ENCODE measurements at regions not wholly inside any gene's neighbourhood (a gene's known extent, or its start where the extent isn't known, plus 50 kb on each side); places are given as distances from the start of the nearest gene placed in this dataset.

- POLR2A ChIA-PET, result no interaction called here
- no peak overlapping the region for H3K4me3 ChIP-seq (ENCODE audit: low read length)
These were observed 111.7 kb upstream of the PDHA2 start for GRCh38 chr4:95728145-95728544.

GRCh38 chr4:95715830-95716229 lies 124.1 kb upstream of the PDHA2 start:
- DNase-seq (no peak), ATAC-seq (no peak)
- H3K36me3 Mint-ChIP-seq, result no peaks in the 10 kb centered on the region
- no peaks in the 10 kb centered on the region for H3K36me3 ChIP-seq (ENCODE audit: control insufficient read depth in 2 of 3, insufficient read depth in 3 of 3, low read length in 3 of 3)
- no peak overlapping the region for H3K4me3 Mint-ChIP-seq
- no peak overlapping the region for H3K27ac ChIP-seq (ENCODE audit: low read depth, low read length)
- no peaks in the 10 kb centered on the region for H3K4me1 ChIP-seq (ENCODE audit: control insufficient read depth in 2 of 2, insufficient read depth in 2 of 2, low read length in 2 of 2)
- intact Hi-C loops (cut with micrococcal nuclease), result no loop called here
- H3K4me3 ChIP-seq (ENCODE audit: low read length), result no peak overlapping the region
- ChIA-PET POLR2A (no interaction called here), CTCF (no interaction called here)
- H3K27me3 Mint-ChIP-seq, result peaks cover 0 to 4% (median 0%) of the 10 kb centered on the region in 5 donors
- no peak overlapping the region for H3K27ac Mint-ChIP-seq
- H3K4me1 Mint-ChIP-seq, result no peaks in the 10 kb centered on the region
- no peaks in the 10 kb centered on the region for H3K9me3 ChIP-seq (ENCODE audit: control insufficient read depth in 2 of 3, low read length in 3 of 3)
- H3K9me3 Mint-ChIP-seq, result peaks cover 0 to 19% (median 3%) of the 10 kb centered on the region in 11 donors
- H3K27me3 ChIP-seq (ENCODE audit: control insufficient read depth in 2 of 2, insufficient read depth in 2 of 2, low read length in 2 of 2), result no peaks in the 10 kb centered on the region

More at GRCh38 chr4:95728145-95728544, 111.7 kb upstream of the PDHA2 start:
- Mint-ChIP-seq H3K27me3 (no peaks in the 10 kb centered on the region), H3K9me3 (peaks cover 0 to 2% (median 0%) of the 10 kb centered on the region in 11 donors), H3K27ac (no peak overlapping the region), H3K4me1 (no peaks in the 10 kb centered on the region), H3K36me3 (no peaks in the 10 kb centered on the region), H3K4me3 (no peak overlapping the region)
- CTCF ChIA-PET, result no interaction called here
- Histone ChIP-seq H3K36me3 (ENCODE audit: control insufficient read depth in 2 of 3, insufficient read depth in 3 of 3, low read length in 3 of 3) (no peaks in the 10 kb centered on the region), H3K27me3 (ENCODE audit: control insufficient read depth in 2 of 2, insufficient read depth in 2 of 2, low read length in 2 of 2) (no peaks in the 10 kb centered on the region), H3K27ac (ENCODE audit: low read depth, low read length) (no peak overlapping the region), H3K4me1 (ENCODE audit: control insufficient read depth in 2 of 2, insufficient read depth in 2 of 2, low read length in 2 of 2) (no peaks in the 10 kb centered on the region), H3K9me3 (ENCODE audit: control insufficient read depth in 2 of 3, low read length in 3 of 3) (no peaks in the 10 kb centered on the region)
- intact Hi-C loops (cut with micrococcal nuclease), result no loop called here
- DNase-seq, result no peak
- ATAC-seq, result no peak

GRCh38 chr4:95714571-95714970 lies 125.3 kb upstream of the PDHA2 start:
- ATAC-seq (no peak), DNase-seq (no peak)
- no peaks in the 10 kb centered on the region for H3K9me3 ChIP-seq (ENCODE audit: control insufficient read depth in 2 of 3, low read length in 3 of 3)
- ChIA-PET POLR2A (no interaction called here), CTCF (no interaction called here)
- intact Hi-C loops (cut with micrococcal nuclease), result no loop called here
- H3K27me3 ChIP-seq (ENCODE audit: control insufficient read depth in 2 of 2, insufficient read depth in 2 of 2, low read length in 2 of 2), result no peaks in the 10 kb centered on the region
- Mint-ChIP-seq H3K4me3 (no peak overlapping the region), H3K27ac (no peak overlapping the region), H3K4me1 (no peaks in the 10 kb centered on the region), H3K36me3 (no peaks in the 10 kb centered on the region), H3K9me3 (peaks cover 0 to 19% (median 3%) of the 10 kb centered on the region in 11 donors), H3K27me3 (peaks cover 0 to 4% (median 0%) of the 10 kb centered on the region in 5 donors)
- no peak overlapping the region for H3K4me3 ChIP-seq (ENCODE audit: low read length)
- H3K4me1 ChIP-seq (ENCODE audit: control insufficient read depth in 2 of 2, insufficient read depth in 2 of 2, low read length in 2 of 2), result no peaks in the 10 kb centered on the region
- H3K27ac ChIP-seq (ENCODE audit: low read depth, low read length), result no peak overlapping the region
- H3K36me3 ChIP-seq (ENCODE audit: control insufficient read depth in 2 of 3, insufficient read depth in 3 of 3, low read length in 3 of 3), result no peaks in the 10 kb centered on the region

GRCh38 chr4:95705323-95705722 lies 134.6 kb upstream of the PDHA2 start:
- Mint-ChIP-seq H3K4me1 (no peaks in the 10 kb centered on the region), H3K27me3 (no peaks in the 10 kb centered on the region), H3K36me3 (no peaks in the 10 kb centered on the region), H3K4me3 (no peak overlapping the region), H3K9me3 (peaks cover 0 to 7% (median 5%) of the 10 kb centered on the region in 11 donors), H3K27ac (no peak overlapping the region)
- Histone ChIP-seq H3K9me3 (ENCODE audit: control insufficient read depth in 2 of 3, low read length in 3 of 3) (no peaks in the 10 kb centered on the region), H3K4me1 (ENCODE audit: control insufficient read depth in 2 of 2, insufficient read depth in 2 of 2, low read length in 2 of 2) (no peaks in the 10 kb centered on the region), H3K36me3 (ENCODE audit: control insufficient read depth in 2 of 3, insufficient read depth in 3 of 3, low read length in 3 of 3) (no peaks in the 10 kb centered on the region), H3K27me3 (ENCODE audit: control insufficient read depth in 2 of 2, insufficient read depth in 2 of 2, low read length in 2 of 2) (no peaks in the 10 kb centered on the region), H3K4me3 (ENCODE audit: low read length) (no peak overlapping the region), H3K27ac (ENCODE audit: low read depth, low read length) (no peak overlapping the region)
- DNase-seq (no peak), ATAC-seq (no peak)
- CTCF ChIA-PET, result no interaction called here
- POLR2A ChIA-PET, result no interaction called here
- intact Hi-C loops (cut with micrococcal nuclease), result no loop called here

- Histone ChIP-seq H3K27ac (ENCODE audit: low read depth, low read length) (no peak overlapping the region), H3K36me3 (ENCODE audit: control insufficient read depth in 2 of 3, insufficient read depth in 3 of 3, low read length in 3 of 3) (no peaks in the 10 kb centered on the region), H3K9me3 (ENCODE audit: control insufficient read depth in 2 of 3, low read length in 3 of 3) (no peaks in the 10 kb centered on the region), H3K27me3 (ENCODE audit: control insufficient read depth in 2 of 2, insufficient read depth in 2 of 2, low read length in 2 of 2) (no peaks in the 10 kb centered on the region), H3K4me3 (ENCODE audit: low read length) (no peak overlapping the region), H3K4me1 (ENCODE audit: control insufficient read depth in 2 of 2, insufficient read depth in 2 of 2, low read length in 2 of 2) (no peaks in the 10 kb centered on the region)
- Mint-ChIP-seq H3K27me3 (no peaks in the 10 kb centered on the region), H3K4me1 (no peaks in the 10 kb centered on the region), H3K4me3 (no peak overlapping the region), H3K27ac (no peak overlapping the region), H3K9me3 (peaks cover 0 to 7% (median 5%) of the 10 kb centered on the region in 11 donors), H3K36me3 (no peaks in the 10 kb centered on the region)
- no peak for ATAC-seq
- intact Hi-C loops (cut with micrococcal nuclease), result no loop called here
- POLR2A ChIA-PET, result no interaction called here
- DNase-seq, result no peak
- CTCF ChIA-PET, result no interaction called here
These were observed 138.3 kb upstream of the PDHA2 start for GRCh38 chr4:95701500-95702170.

GRCh38 chr4:95694411-95694810 lies 145.5 kb upstream of the PDHA2 start:
- no peaks in the 10 kb centered on the region for H3K4me1 Mint-ChIP-seq
- Histone ChIP-seq H3K36me3 (ENCODE audit: control insufficient read depth in 2 of 3, insufficient read depth in 3 of 3, low read length in 3 of 3) (no peaks in the 10 kb centered on the region), H3K4me1 (ENCODE audit: control insufficient read depth in 2 of 2, insufficient read depth in 2 of 2, low read length in 2 of 2) (no peaks in the 10 kb centered on the region), H3K9me3 (ENCODE audit: control insufficient read depth in 2 of 3, low read length in 3 of 3) (no peaks in the 10 kb centered on the region), H3K4me3 (ENCODE audit: low read length) (no peak overlapping the region), H3K27ac (ENCODE audit: low read depth, low read length) (no peak overlapping the region), H3K27me3 (ENCODE audit: control insufficient read depth in 2 of 2, insufficient read depth in 2 of 2, low read length in 2 of 2) (no peaks in the 10 kb centered on the region)
- CTCF ChIA-PET, result no interaction called here
- no peak overlapping the region for H3K4me3 Mint-ChIP-seq
- no peak for DNase-seq
- no peaks in the 10 kb centered on the region for H3K36me3 Mint-ChIP-seq
- H3K9me3 Mint-ChIP-seq, result peaks cover 0 to 9% (median 0%) of the 10 kb centered on the region in 11 donors
- H3K27ac Mint-ChIP-seq, result no peak overlapping the region
- intact Hi-C loops (cut with micrococcal nuclease), result no loop called here
- ATAC-seq, result no peak
- H3K27me3 Mint-ChIP-seq, result no peaks in the 10 kb centered on the region
- POLR2A ChIA-PET, result no interaction called here

GRCh38 chr4:95693594-95693993 lies 144.8 kb upstream of the UNC5C start:
- ChIA-PET CTCF (no interaction called here), POLR2A (no interaction called here)
- Histone ChIP-seq H3K9me3 (ENCODE audit: control insufficient read depth in 2 of 3, low read length in 3 of 3) (no peaks in the 10 kb centered on the region), H3K4me3 (ENCODE audit: low read length) (no peak overlapping the region), H3K27me3 (ENCODE audit: control insufficient read depth in 2 of 2, insufficient read depth in 2 of 2, low read length in 2 of 2) (no peaks in the 10 kb centered on the region), H3K4me1 (ENCODE audit: control insufficient read depth in 2 of 2, insufficient read depth in 2 of 2, low read length in 2 of 2) (no peaks in the 10 kb centered on the region), H3K36me3 (ENCODE audit: control insufficient read depth in 2 of 3, insufficient read depth in 3 of 3, low read length in 3 of 3) (no peaks in the 10 kb centered on the region), H3K27ac (ENCODE audit: low read depth, low read length) (no peak overlapping the region)
- Mint-ChIP-seq H3K27me3 (no peaks in the 10 kb centered on the region), H3K9me3 (peaks cover 0 to 9% (median 0%) of the 10 kb centered on the region in 11 donors), H3K27ac (no peak overlapping the region), H3K4me1 (no peaks in the 10 kb centered on the region), H3K36me3 (no peaks in the 10 kb centered on the region), H3K4me3 (no peak overlapping the region)
- ATAC-seq (no peak), DNase-seq (no peak)
- intact Hi-C loops (cut with micrococcal nuclease), result no loop called here
